IMR-90 (cell line): ENCODE measurements at regions not wholly inside any gene's neighbourhood (a gene's known extent, or its start where the extent isn't known, plus 50 kb on each side); places are given as distances from the start of the nearest gene placed in this dataset.

Experiments
- ATAC-seq: fragments of 200-7000 bp; cut with Tn5 transposase; 2 replicates; pipeline ENCODE4 v1.9.1; 2020; ENCODE audit warnings: low read depth, mild to moderate bottlenecking, moderate library complexity
- BruUV-seq: library from RNA; stranded (reverse); fragments of 400-500 nt; replicated peaks from 2 replicates; lab custom pipeline; 2021; lab: Mats Ljungman, UMichigan
- CTCF ChIA-PET: fragments of 300-600 bp; formaldehyde crosslinking; extraction: SDS; loops from one replicate; lab custom pipeline; 2021; ENCODE audit warnings: antibody characterized with exemption; lab: Yijun Ruan, JAX
- POLR2A ChIA-PET: fragments of 300-600 bp; sonication (Branson Sonifier 250); formaldehyde crosslinking; loops from one replicate; lab custom pipeline; 2022; ENCODE audit warnings: antibody characterized with exemption; ENCODE audit not compliant: unreplicated experiment; lab: Charles Lee
- DNase-seq: peaks from one replicate; pipeline ENCODE4 v3.0.0; 2013
- H2AFZ ChIP-seq: replicated peaks from 2 replicates; pipeline ENCODE3; 2013; ENCODE audit warnings: low read length, mild to moderate bottlenecking; ENCODE audit not compliant: poor library complexity
- H2AK5ac ChIP-seq: 2 replicates; pipeline ENCODE4 v1.6.1; 2013; ENCODE audit warnings: low read depth, low read length, inconsistent platforms
- H2AK9ac ChIP-seq: replicated peaks from 2 replicates; pipeline ENCODE3; 2013; ENCODE audit warnings: mild to moderate bottlenecking, low read depth, low read length, moderate library complexity; ENCODE audit not compliant: poor library complexity
- H2BK120ac ChIP-seq: 2 replicates; pipeline ENCODE4 v1.6.1; 2013; ENCODE audit warnings: low read depth, low read length, inconsistent platforms
- H2BK15ac ChIP-seq: 3 replicates; pipeline ENCODE4 v1.6.1; 2013; ENCODE audit warnings: low read depth, low read length, inconsistent platforms
- H2BK20ac ChIP-seq: 2 replicates; pipeline ENCODE4 v1.6.1; 2013; ENCODE audit warnings: low read depth, mild to moderate bottlenecking, inconsistent platforms, low read length, moderate library complexity
- H2BK5ac ChIP-seq: 2 replicates; pipeline ENCODE4 v1.6.1; 2013; ENCODE audit warnings: mild to moderate bottlenecking, low read depth, low read length, inconsistent platforms; ENCODE audit not compliant: poor library complexity, severe bottlenecking
- H3K14ac ChIP-seq: replicated peaks from 2 replicates; pipeline ENCODE4 v1.6.1; 2013; ENCODE audit warnings: low read depth, low read length, inconsistent platforms
- H3K18ac ChIP-seq: 2 replicates; pipeline ENCODE4 v1.6.1; 2013; ENCODE audit warnings: low read depth, low read length, control low read depth
- H3K23ac ChIP-seq: 2 replicates; pipeline ENCODE4 v1.6.1; 2013; ENCODE audit warnings: low read depth, low read length, inconsistent platforms
- H3K27ac ChIP-seq: 2 replicates; pipeline ENCODE4 v1.5.1; 2013; ENCODE audit warnings: mild to moderate bottlenecking, control low read depth, low read length; ENCODE audit not compliant: insufficient read depth
- H3K27me3 ChIP-seq: 2 replicates; pipeline ENCODE4 v1.6.1; 2013; ENCODE audit warnings: low read length; ENCODE audit not compliant: control insufficient read depth, insufficient read depth
- H3K36me3 ChIP-seq: 2 replicates; pipeline ENCODE4 v1.6.1; 2013; ENCODE audit warnings: low read length, mixed read lengths; ENCODE audit not compliant: control insufficient read depth, insufficient read depth
- H3K4ac ChIP-seq: 2 replicates; pipeline ENCODE4 v1.6.1; 2013; ENCODE audit warnings: low read depth, low read length, inconsistent platforms
- H3K4me1 ChIP-seq: 2 replicates; pipeline ENCODE4 v1.6.1; 2013; ENCODE audit warnings: low read length, mixed read lengths; ENCODE audit not compliant: control insufficient read depth, insufficient read depth
- H3K4me2 ChIP-seq: 2 replicates; pipeline ENCODE4 v1.6.1; 2013; ENCODE audit warnings: low read depth, mild to moderate bottlenecking, control low read depth, low read length, moderate library complexity
- H3K4me3 ChIP-seq: 2 replicates; pipeline ENCODE4 v1.5.1; 2013; ENCODE audit warnings: low read depth, mild to moderate bottlenecking, control low read depth, low read length, moderate library complexity; ENCODE audit not compliant: insufficient read depth
- H3K56ac ChIP-seq: 2 replicates; pipeline ENCODE4 v1.6.1; 2013; ENCODE audit warnings: low read length, inconsistent platforms; ENCODE audit not compliant: insufficient read depth; ENCODE audit errors: extremely low read depth
- H3K79me1 ChIP-seq, 2 experiments: 2 replicates each; pipeline ENCODE4 v1.6.1; 2013; ENCODE audit warnings: low read length in 2 of 2, inconsistent platforms in 1 of 2, low read depth in 1 of 2
- H3K9ac ChIP-seq: 2 replicates; pipeline ENCODE4 v1.6.1; 2013; ENCODE audit warnings: low read depth, low read length, control low read depth
- H3K9me1 ChIP-seq: 2 replicates; pipeline ENCODE4 v1.6.1; 2013; ENCODE audit warnings: low read length, inconsistent platforms; ENCODE audit not compliant: insufficient read depth
- H3K9me3 ChIP-seq: 2 replicates; pipeline ENCODE4 v1.6.1; 2013; ENCODE audit warnings: low read length; ENCODE audit not compliant: control insufficient read depth, insufficient read depth
- H4K20me1 ChIP-seq: 2 replicates; pipeline ENCODE4 v1.6.1; 2013; ENCODE audit warnings: low read length, inconsistent platforms; ENCODE audit not compliant: insufficient read depth
- H4K5ac ChIP-seq: 2 replicates; pipeline ENCODE4 v1.6.1; 2013; ENCODE audit warnings: mild to moderate bottlenecking, low read depth, low read length, control low read depth
- H4K8ac ChIP-seq, 2 experiments: 2 replicates each; pipeline ENCODE4 v1.6.1; 2013; ENCODE audit warnings: low read depth in 2 of 2, low read length in 2 of 2, control low read depth in 1 of 2, inconsistent platforms in 1 of 2
- H4K91ac ChIP-seq: 2 replicates; pipeline ENCODE4 v1.6.1; 2013; ENCODE audit warnings: low read depth, low read length, inconsistent platforms; ENCODE audit not compliant: insufficient read depth
- BHLHE40 ChIP-seq: fragments of 150-350 bp; IDR thresholded peaks from 2 replicates; pipeline ENCODE4 v1.6.1; 2016; ENCODE audit warnings: mild to moderate bottlenecking, low read depth, low read length
- CHD1 ChIP-seq: IDR thresholded peaks from 2 replicates; pipeline ENCODE4 v1.6.1; 2012; ENCODE audit warnings: low read depth, low read length, improper control_type of control experiment
- CTCF ChIP-seq: conservative IDR thresholded peaks from 2 replicates; pipeline ENCODE4 v1.5.1; 2012; ENCODE audit warnings: mild to moderate bottlenecking, low read depth, low read length, improper control_type of control experiment
- MAFK ChIP-seq: IDR thresholded peaks from 2 replicates; pipeline ENCODE4 v1.6.1; 2012; ENCODE audit warnings: low read depth, low read length, improper control_type of control experiment
- NFE2L2 ChIP-seq: fragments of 150-350 bp; IDR thresholded peaks from 2 replicates; pipeline ENCODE4 v1.6.1; 2016; ENCODE audit warnings: low read depth, mild to moderate bottlenecking, low read length
- POLR2A ChIP-seq: IDR thresholded peaks from 2 replicates; pipeline ENCODE4 v1.6.1; 2012; ENCODE audit warnings: mild to moderate bottlenecking, low read depth, low read length
- RAD21 ChIP-seq: IDR thresholded peaks from 2 replicates; pipeline ENCODE4 v1.6.1; 2012; ENCODE audit warnings: low read length, improper control_type of control experiment
- RCOR1 ChIP-seq: IDR thresholded peaks from 2 replicates; pipeline ENCODE4 v1.6.1; 2012; ENCODE audit warnings: mild to moderate bottlenecking, low read length, improper control_type of control experiment; ENCODE audit not compliant: insufficient replicate concordance
- USF2 ChIP-seq: fragments of 150-350 bp; IDR thresholded peaks from 2 replicates; pipeline ENCODE4 v1.6.1; 2017; ENCODE audit warnings: mild to moderate bottlenecking, antibody characterized with exemption, low read length, low read depth
- WGBS, 2 experiments: methylation state at CpG; one replicate each; pipeline versions ENCODE4 v1.1.5 to v1.1.7; 2013; ENCODE audit warnings: missing lambda C conversion rate in 2 of 2; ENCODE audit not compliant: insufficient read length in 1 of 2; ENCODE audit errors: extremely low coverage in 2 of 2; 5-methylcytosine and 5-hydroxymethylcytosine counted together
- dilution Hi-C: fragments of 300-500 bp; cut with HindIII; formaldehyde crosslinking; loops from one replicate; pipeline ENCODE4 v1.14.3; 2018; ENCODE audit warnings: low sequenced_read_pairs; ENCODE audit not compliant: unreplicated experiment
- in situ Hi-C: fragments of 300-500 bp; cut with MboI; formaldehyde crosslinking; loops from 3 replicates; pipeline ENCODE4 v1.14.3; 2019; ENCODE audit warnings: low sequenced_read_pairs, inconsistent platforms, mixed read lengths
- intact Hi-C: fragments of 100-400 bp; cut with micrococcal nuclease; formaldehyde crosslinking; loops from 2 replicates; pipeline ENCODE4 v1.10.0; 2022

GRCh38 chr20:39857835-39858234 is 831.2 kb downstream of the MAFB start:
- no TSS peak for BruUV-seq
- no peak overlapping the region for H3K9ac ChIP-seq
- in situ Hi-C loops: loop anchor here (25.0 kb wide), 1 partner anchor 1104 kb away; no protein-coding TSS in a partner anchor
- no peak overlapping the region for H4K5ac ChIP-seq
- H2BK120ac ChIP-seq: no peak overlapping the region
- H3K4me1 ChIP-seq: peaks cover 14% of the 10 kb centered on the region
- H3K27ac ChIP-seq: no peak overlapping the region
- ATAC-seq (no peak), DNase-seq (no peak)
- H2AFZ ChIP-seq: no peak overlapping the region
- H3K27me3 ChIP-seq: no peaks in the 10 kb centered on the region
- no peak overlapping the region for H2AK9ac ChIP-seq
- no peak overlapping the region for H2BK5ac ChIP-seq
- intact Hi-C loops: no loop called here
- no peaks in the 10 kb centered on the region for H4K20me1 ChIP-seq
- dilution Hi-C loops: no loop called here
- H3K23ac ChIP-seq: no peak overlapping the region
- no peak overlapping the region for H3K14ac ChIP-seq
- H3K9me3 ChIP-seq: no peaks in the 10 kb centered on the region
- TF ChIP-seq CHD1 (no peak), RAD21 (no peak), NFE2L2 (no peak), CTCF (no peak), USF2 (no peak), BHLHE40 (no peak), MAFK (no peak), POLR2A (no peak), RCOR1 (no peak)
- WGBS, 2 experiments: no CpG with 5 or more reads among the region's 1 CpG
- H4K91ac ChIP-seq: no peak overlapping the region
- H3K79me1 ChIP-seq: no peaks in the 10 kb centered on the region
- no peak overlapping the region for H2BK20ac ChIP-seq
- 0 out of 2 replicates have a peak, but pooled peaks cover 4% of the 10 kb centered on the region for H3K9me1 ChIP-seq
- H4K8ac ChIP-seq: no peak overlapping the region
- no peak overlapping the region for H3K56ac ChIP-seq
- no peak overlapping the region for H3K4me3 ChIP-seq
- no peak overlapping the region for H3K18ac ChIP-seq
- H2BK15ac ChIP-seq: no peak overlapping the region
- no peak overlapping the region for H3K4ac ChIP-seq
- H2AK5ac ChIP-seq: no peak overlapping the region
- CTCF ChIA-PET: no interaction called here
- H3K4me2 ChIP-seq: no peak overlapping the region
- H3K36me3 ChIP-seq: no peaks in the 10 kb centered on the region
- POLR2A ChIA-PET: no interaction called here
